Fibroblast of villous mesenchyme (primary cell): ENCODE measurements at regions not wholly inside any gene's neighbourhood (a gene's known extent, or its start where the extent isn't known, plus 50 kb on each side); places are given as distances from the start of the nearest gene placed in this dataset.

ENCODE experiments used
- DNase-seq: peaks from one replicate; pipeline ENCODE4 v3.0.0-alpha.2; 2010; ENCODE audit warnings: low read depth
- H3K4me3 ChIP-seq: 2 replicates; pipeline ENCODE4 v1.5.1; 2011; ENCODE audit warnings: low read depth, mild to moderate bottlenecking, low read length
- CTCF ChIP-seq: IDR thresholded peaks from 2 replicates; pipeline ENCODE4 v1.5.1; 2012; ENCODE audit warnings: low read depth, mild to moderate bottlenecking, low read length; ENCODE audit not compliant: insufficient read depth

- H3K4me3 ChIP-seq = no peak overlapping the region
- TF ChIP-seq CTCF = no peak
- DNase-seq = peak; percentile 32
Measured at GRCh38 chr5:119304439-119305211, 51.2 kb upstream of the TNFAIP8 start.
